CD4-positive, CD25-positive, alpha-beta regulatory T cell (primary cell): ENCODE measurements at regions not wholly inside any gene's neighbourhood (a gene's known extent, or its start where the extent isn't known, plus 50 kb on each side); places are given as distances from the start of the nearest gene placed in this dataset.

ENCODE experiments used
- ATAC-seq, 2 donors: fragments of 150-1000 bp; cut with Tn5 transposase; one replicate each; pipeline ENCODE4 v1.10.0; 2021; ENCODE audit warnings: low read depth in 2 of 2, moderate number of reproducible peaks in 2 of 2, moderate library complexity in 1 of 2
- DNase-seq, 3 donors: peaks; one replicate each; pipeline versions ENCODE4 v3.0.0 to v3.0.0-alpha.2; 2012 to 2022; ENCODE audit warnings: mixed read lengths in 1 of 3
- H3K27ac ChIP-seq: one replicate; pipeline ENCODE4 v1.7.0; 2013; ENCODE audit warnings: mild to moderate bottlenecking, low read length; ENCODE audit not compliant: insufficient read depth, poor library complexity, severe bottlenecking
- H3K27me3 ChIP-seq: one replicate; pipeline ENCODE4 v1.7.0; 2013; ENCODE audit warnings: low read length; ENCODE audit not compliant: control insufficient read depth, insufficient read depth
- H3K36me3 ChIP-seq: one replicate; pipeline ENCODE4 v1.7.0; 2013; ENCODE audit warnings: mild to moderate bottlenecking, low read length, moderate library complexity; ENCODE audit not compliant: control insufficient read depth, insufficient read depth
- H3K4me1 ChIP-seq: 2 replicates; pipeline ENCODE4 v1.7.0; 2013; ENCODE audit warnings: mild to moderate bottlenecking, low read length; ENCODE audit not compliant: insufficient read depth, control insufficient read depth, poor library complexity, severe bottlenecking
- H3K4me3 ChIP-seq: one replicate; pipeline ENCODE4 v1.7.0; 2013; ENCODE audit warnings: low read depth, mild to moderate bottlenecking, low read length, moderate library complexity
- H3K9me3 ChIP-seq, 2 experiments: 1 replicate in 1 of 2; 2 replicates in 1 of 2; pipeline ENCODE4 v1.7.0; 2013; ENCODE audit warnings: low read length in 2 of 2, mild to moderate bottlenecking in 1 of 2, moderate library complexity in 1 of 2; ENCODE audit not compliant: control insufficient read depth in 2 of 2
- H3K27ac Mint-ChIP-seq, 3 donors: one replicate each; pipeline ENCODE4 v1.8.0; 2020 to 2022; ENCODE audit warnings: mild to moderate bottlenecking in 3 of 3, mixed read lengths in 3 of 3, moderate library complexity in 2 of 3
- H3K27me3 Mint-ChIP-seq: one replicate; pipeline ENCODE4 v1.8.0; 2022; ENCODE audit warnings: mild to moderate bottlenecking, mixed read lengths
- H3K36me3 Mint-ChIP-seq: one replicate; pipeline ENCODE4 v1.8.0; 2020; ENCODE audit warnings: mixed read lengths
- H3K4me1 Mint-ChIP-seq, 4 donors: one replicate each; pipeline ENCODE4 v1.8.0; 2020 to 2022; ENCODE audit warnings: mixed read lengths in 4 of 4, mild to moderate bottlenecking in 1 of 4
- H3K4me3 Mint-ChIP-seq, 4 donors: one replicate each; pipeline ENCODE4 v1.8.0; 2020 to 2022; ENCODE audit warnings: mild to moderate bottlenecking in 4 of 4, mixed read lengths in 4 of 4, moderate library complexity in 3 of 4
- H3K9me3 Mint-ChIP-seq, 7 donors: one replicate each; pipeline ENCODE4 v1.8.0; 2020 to 2022; ENCODE audit warnings: mixed read lengths in 7 of 7, mild to moderate bottlenecking in 3 of 7, moderate library complexity in 2 of 7

DNA sequence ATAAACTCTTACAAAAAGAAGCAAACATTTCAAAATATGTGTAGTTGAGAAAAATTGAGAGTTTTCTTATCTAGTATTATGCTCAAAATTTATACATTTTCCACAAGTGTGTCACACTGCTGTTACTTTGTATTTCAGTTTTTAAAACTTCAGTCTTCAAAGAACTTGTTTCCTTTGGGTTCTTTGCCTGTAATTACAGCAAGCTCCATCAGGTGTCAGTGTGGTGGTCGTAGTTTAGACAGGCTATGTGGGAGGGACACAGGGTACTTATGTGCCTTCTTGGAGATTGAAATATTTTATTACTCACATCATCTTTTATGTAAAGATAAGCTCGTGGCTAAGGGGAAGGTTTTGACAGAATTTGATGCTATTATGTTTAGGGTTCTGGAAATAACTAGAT is 360.5 kb downstream of the FGFR2 start:
- no peak for DNase-seq
- no peak overlapping the region for H3K4me3 Mint-ChIP-seq

DNA sequence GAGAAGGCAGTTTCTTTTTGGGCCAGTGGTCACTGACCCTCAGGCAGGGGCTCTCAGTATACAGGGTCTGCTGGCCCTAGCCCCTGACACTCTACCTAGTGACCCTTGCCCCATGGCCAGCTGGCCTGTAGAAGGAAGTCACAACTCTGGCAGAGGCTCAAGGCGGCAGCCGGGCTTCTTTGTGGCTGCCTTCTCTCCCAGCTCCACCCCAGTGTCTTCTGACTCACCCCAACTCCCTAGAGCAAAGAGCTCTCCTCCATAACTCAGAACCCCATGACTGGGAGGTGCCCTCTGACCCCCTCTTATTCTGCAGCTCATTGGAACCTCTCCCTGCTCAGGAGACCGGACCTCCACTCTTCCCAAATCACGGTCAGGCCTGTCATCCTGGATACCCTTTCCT is 358.2 kb downstream of the FGFR2 start:
- Histone ChIP-seq H3K4me3 (no peak overlapping the region), H3K27ac (no peak overlapping the region), H3K4me1 (no peaks in the 10 kb centered on the region), H3K36me3 (no peaks in the 10 kb centered on the region), H3K9me3 (peaks cover 3 to 8% of the 10 kb centered on the region in 2 experiments), H3K27me3 (no peaks in the 10 kb centered on the region)
- Mint-ChIP-seq H3K27ac (no peak overlapping the region), H3K4me1 (no peaks in the 10 kb centered on the region), H3K9me3 (peaks cover 0 to 18% (median 5%) of the 10 kb centered on the region in 7 donors), H3K4me3 (no peak overlapping the region), H3K36me3 (no peaks in the 10 kb centered on the region), H3K27me3 (peaks cover under 1% of the 10 kb centered on the region)
- no peak for ATAC-seq
- no peak for DNase-seq

More for the DNA sequence above, 360.5 kb downstream of the FGFR2 start:
- Histone ChIP-seq H3K9me3 (peaks cover 3 to 8% of the 10 kb centered on the region in 2 experiments), H3K4me1 (no peaks in the 10 kb centered on the region), H3K27ac (no peak overlapping the region), H3K27me3 (no peaks in the 10 kb centered on the region), H3K36me3 (no peaks in the 10 kb centered on the region), H3K4me3 (no peak overlapping the region)
- no peaks in the 10 kb centered on the region for H3K36me3 Mint-ChIP-seq
- H3K4me1 Mint-ChIP-seq: no peaks in the 10 kb centered on the region
- no peak overlapping the region for H3K27ac Mint-ChIP-seq
- no peaks in the 10 kb centered on the region for H3K27me3 Mint-ChIP-seq
- no peak for ATAC-seq
- H3K9me3 Mint-ChIP-seq: peaks cover 0 to 16% (median 3%) of the 10 kb centered on the region in 7 donors

DNA sequence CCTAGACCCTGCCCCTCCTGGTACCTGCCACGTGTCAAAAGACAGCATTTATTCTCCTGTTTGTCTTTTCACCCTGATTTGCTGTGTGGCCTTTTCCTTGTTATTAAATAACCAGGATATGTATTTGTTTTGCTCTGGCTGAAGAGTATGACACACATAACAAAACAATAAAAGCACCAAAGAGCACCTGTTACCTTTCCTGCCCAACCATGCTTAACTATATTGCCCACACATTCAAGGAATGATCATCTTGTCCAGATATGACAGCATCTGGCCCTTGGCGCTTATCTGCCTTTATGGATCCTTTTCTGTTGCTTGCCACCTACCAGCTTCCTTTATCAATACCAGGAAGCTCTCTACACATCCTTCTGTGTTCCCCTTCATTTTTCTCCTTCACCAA is 357.7 kb downstream of the FGFR2 start:
- Mint-ChIP-seq H3K27me3 (peaks cover 4% of the 10 kb centered on the region), H3K27ac (no peak overlapping the region), H3K4me1 (no peaks in the 10 kb centered on the region), H3K9me3 (peaks cover 0 to 17% (median 5%) of the 10 kb centered on the region in 7 donors), H3K36me3 (no peaks in the 10 kb centered on the region), H3K4me3 (no peak overlapping the region)
- DNase-seq: no peak
- H3K4me1 ChIP-seq: no peaks in the 10 kb centered on the region
- no peak overlapping the region for H3K27ac ChIP-seq
- H3K36me3 ChIP-seq: no peaks in the 10 kb centered on the region
- ATAC-seq: no peak
- H3K9me3 ChIP-seq: peaks cover 3 to 8% of the 10 kb centered on the region in 2 experiments
- no peaks in the 10 kb centered on the region for H3K27me3 ChIP-seq
- no peak overlapping the region for H3K4me3 ChIP-seq

- H3K27me3 Mint-ChIP-seq: peaks cover 4% of the 10 kb centered on the region
- no peak for ATAC-seq
- H3K36me3 Mint-ChIP-seq: no peaks in the 10 kb centered on the region
Measured at GRCh38 chr10:121241337-121241736, 356.9 kb downstream of the FGFR2 start.

DNA sequence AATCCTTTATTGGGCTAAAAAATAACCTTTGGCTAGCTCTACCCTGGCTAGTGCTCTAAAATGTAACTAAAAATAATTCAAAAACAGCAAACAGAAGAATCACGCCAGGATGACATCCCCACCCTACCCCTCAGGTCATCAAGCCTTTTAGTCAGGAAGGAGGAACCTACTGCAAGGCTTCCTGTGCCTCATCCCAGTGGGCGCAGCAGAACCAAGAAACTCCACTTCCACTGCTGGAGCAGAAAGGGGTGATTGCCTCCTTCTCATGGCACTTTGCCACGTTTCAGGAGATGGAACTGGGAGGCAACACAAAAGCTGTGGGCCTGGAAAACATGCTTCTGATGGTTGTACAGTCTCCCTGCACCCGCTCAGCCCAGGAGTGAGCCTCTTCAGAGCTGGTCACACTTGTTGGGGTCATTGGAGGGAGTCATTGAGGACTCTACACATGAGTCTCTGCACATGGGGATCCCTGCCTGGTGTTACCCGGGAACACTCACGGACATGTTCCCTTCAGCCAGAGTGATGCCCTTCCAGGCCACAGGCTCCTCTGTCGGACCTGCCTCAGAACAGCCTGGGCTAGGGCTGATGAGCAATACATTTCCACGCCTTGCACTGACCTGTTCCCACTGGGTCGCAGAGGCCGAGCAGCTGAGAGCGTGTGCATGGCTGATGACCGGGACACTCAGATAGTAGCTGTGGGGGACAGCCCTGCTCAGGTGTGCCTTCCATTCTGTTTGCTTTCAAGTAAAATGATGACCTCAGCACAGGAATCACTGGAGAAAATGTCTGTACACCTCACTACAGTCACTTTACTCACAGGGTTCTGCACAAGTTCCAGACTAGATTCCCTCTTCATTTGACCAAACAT is 355.3 kb downstream of the FGFR2 start:
- no peaks in the 10 kb centered on the region for H3K36me3 Mint-ChIP-seq
- ATAC-seq (no peak), DNase-seq (no peak)
- no peak overlapping the region for H3K27ac Mint-ChIP-seq
- H3K4me3 ChIP-seq: no peak overlapping the region
- H3K36me3 ChIP-seq: no peaks in the 10 kb centered on the region
- no peak overlapping the region for H3K27ac ChIP-seq
- no peaks in the 10 kb centered on the region for H3K4me1 Mint-ChIP-seq
- no peaks in the 10 kb centered on the region for H3K4me1 ChIP-seq
- peaks cover 0 to 8% (median 0%) of the 10 kb centered on the region in 7 donors for H3K9me3 Mint-ChIP-seq
- peaks cover 0 to 3% of the 10 kb centered on the region in 2 experiments for H3K9me3 ChIP-seq
- H3K27me3 ChIP-seq: no peaks in the 10 kb centered on the region
- no peak overlapping the region for H3K4me3 Mint-ChIP-seq
- peaks cover 4% of the 10 kb centered on the region for H3K27me3 Mint-ChIP-seq

More at GRCh38 chr10:121241337-121241736, 356.9 kb downstream of the FGFR2 start:
- H3K4me1 ChIP-seq: no peaks in the 10 kb centered on the region
- H3K36me3 ChIP-seq: no peaks in the 10 kb centered on the region
- Mint-ChIP-seq H3K4me3 (no peak overlapping the region), H3K9me3 (peaks cover 0 to 12% (median 5%) of the 10 kb centered on the region in 7 donors), H3K4me1 (no peaks in the 10 kb centered on the region), H3K27ac (no peak overlapping the region)
- H3K27ac ChIP-seq: no peak overlapping the region
- H3K4me3 ChIP-seq: no peak overlapping the region
- H3K9me3 ChIP-seq: peaks cover 3 to 8% of the 10 kb centered on the region in 2 experiments
- no peaks in the 10 kb centered on the region for H3K27me3 ChIP-seq
- no peak for DNase-seq

DNA sequence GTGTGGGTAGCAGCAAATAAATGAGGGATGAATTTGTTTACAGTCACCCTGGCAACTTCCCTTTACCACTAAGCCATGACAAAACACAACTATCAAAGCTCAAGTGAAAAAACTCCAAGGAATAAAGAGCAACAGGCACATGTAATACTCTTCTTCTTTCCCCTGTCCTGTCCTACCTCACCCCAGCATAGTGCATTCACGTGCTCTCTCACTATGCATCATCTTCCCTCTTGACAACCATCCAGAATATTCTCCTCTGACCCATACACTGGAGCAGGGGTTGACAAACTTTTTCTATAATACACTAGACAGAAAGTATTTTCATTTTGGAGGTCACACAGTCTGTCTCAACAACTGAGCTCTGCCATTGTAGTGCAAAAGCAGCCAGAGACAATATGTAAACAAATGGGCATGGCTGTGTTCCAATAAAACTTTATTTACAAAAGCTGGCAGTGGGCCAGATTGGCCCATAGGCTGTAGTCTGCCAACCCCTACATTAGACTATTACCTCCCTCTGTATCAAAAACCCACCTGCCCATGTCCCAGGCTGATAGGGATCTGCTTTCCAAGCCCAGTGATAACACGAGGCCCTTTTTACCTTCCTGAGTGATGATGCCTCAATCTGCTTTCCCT is 354.5 kb downstream of the FGFR2 start:
- no peaks in the 10 kb centered on the region for H3K36me3 ChIP-seq
- Mint-ChIP-seq H3K27ac (no peak overlapping the region), H3K27me3 (peaks cover 4% of the 10 kb centered on the region), H3K9me3 (peaks cover 0 to 5% (median 0%) of the 10 kb centered on the region in 7 donors), H3K4me3 (no peak overlapping the region), H3K4me1 (no peaks in the 10 kb centered on the region), H3K36me3 (no peaks in the 10 kb centered on the region)
- H3K4me1 ChIP-seq: no peaks in the 10 kb centered on the region
- H3K4me3 ChIP-seq: no peak overlapping the region
- H3K9me3 ChIP-seq: no peaks in the 10 kb centered on the region
- H3K27me3 ChIP-seq: no peaks in the 10 kb centered on the region
- H3K27ac ChIP-seq: no peak overlapping the region
- no peak for DNase-seq
- no peak for ATAC-seq

- Mint-ChIP-seq H3K27me3 (peaks cover 4% of the 10 kb centered on the region), H3K4me1 (no peaks in the 10 kb centered on the region), H3K36me3 (no peaks in the 10 kb centered on the region), H3K9me3 (peaks cover 0 to 5% (median 0%) of the 10 kb centered on the region in 7 donors), H3K27ac (peak overlapping the region in 1 of 3 donors; percentile 23), H3K4me3 (no peak overlapping the region)
- ATAC-seq (no peak), DNase-seq (no peak)
- H3K27me3 ChIP-seq: no peaks in the 10 kb centered on the region
- H3K4me3 ChIP-seq: no peak overlapping the region
- no peaks in the 10 kb centered on the region for H3K4me1 ChIP-seq
- no peaks in the 10 kb centered on the region for H3K9me3 ChIP-seq
- H3K27ac ChIP-seq: no peak overlapping the region
- H3K36me3 ChIP-seq: no peaks in the 10 kb centered on the region
Measured at GRCh38 chr10:121244818-121245217, 353.4 kb downstream of the FGFR2 start.
